MM.1S (cell line): ENCODE measurements at regions not wholly inside any gene's neighbourhood (a gene's known extent, or its start where the extent isn't known, plus 50 kb on each side); places are given as distances from the start of the nearest gene placed in this dataset.

Experiments used
- EZH2 ChIP-seq: fragments of 300-600 bp; sonication (generic); optimal IDR thresholded peaks from 2 replicates; pipeline ENCODE3; 2017; ENCODE audit warnings: low read depth, mild to moderate bottlenecking, antibody characterized with exemption, low read length, mixed read lengths
- TF ChIP-seq, protein P1 (sequence below): fragments of 300-600 bp; sonication (generic); IDR thresholded peaks from 2 replicates; pipeline ENCODE4 v1.5.1; 2016; ENCODE audit warnings: antibody characterized with exemption, low read length, mixed read lengths

- TF ChIP-seq, protein P1, sequence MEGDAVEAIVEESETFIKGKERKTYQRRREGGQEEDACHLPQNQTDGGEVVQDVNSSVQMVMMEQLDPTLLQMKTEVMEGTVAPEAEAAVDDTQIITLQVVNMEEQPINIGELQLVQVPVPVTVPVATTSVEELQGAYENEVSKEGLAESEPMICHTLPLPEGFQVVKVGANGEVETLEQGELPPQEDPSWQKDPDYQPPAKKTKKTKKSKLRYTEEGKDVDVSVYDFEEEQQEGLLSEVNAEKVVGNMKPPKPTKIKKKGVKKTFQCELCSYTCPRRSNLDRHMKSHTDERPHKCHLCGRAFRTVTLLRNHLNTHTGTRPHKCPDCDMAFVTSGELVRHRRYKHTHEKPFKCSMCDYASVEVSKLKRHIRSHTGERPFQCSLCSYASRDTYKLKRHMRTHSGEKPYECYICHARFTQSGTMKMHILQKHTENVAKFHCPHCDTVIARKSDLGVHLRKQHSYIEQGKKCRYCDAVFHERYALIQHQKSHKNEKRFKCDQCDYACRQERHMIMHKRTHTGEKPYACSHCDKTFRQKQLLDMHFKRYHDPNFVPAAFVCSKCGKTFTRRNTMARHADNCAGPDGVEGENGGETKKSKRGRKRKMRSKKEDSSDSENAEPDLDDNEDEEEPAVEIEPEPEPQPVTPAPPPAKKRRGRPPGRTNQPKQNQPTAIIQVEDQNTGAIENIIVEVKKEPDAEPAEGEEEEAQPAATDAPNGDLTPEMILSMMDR = no peak
- TF ChIP-seq EZH2 = no peak
Measured at GRCh38 chr14:97945631-97946030, 1148.4 kb downstream of the VRK1 start.
